ENCODE measurements at regions not wholly inside any gene's neighbourhood (a gene's known extent, or its start where the extent isn't known, plus 50 kb on each side); places are given as distances from the start of the nearest gene placed in this dataset.

DNA sequence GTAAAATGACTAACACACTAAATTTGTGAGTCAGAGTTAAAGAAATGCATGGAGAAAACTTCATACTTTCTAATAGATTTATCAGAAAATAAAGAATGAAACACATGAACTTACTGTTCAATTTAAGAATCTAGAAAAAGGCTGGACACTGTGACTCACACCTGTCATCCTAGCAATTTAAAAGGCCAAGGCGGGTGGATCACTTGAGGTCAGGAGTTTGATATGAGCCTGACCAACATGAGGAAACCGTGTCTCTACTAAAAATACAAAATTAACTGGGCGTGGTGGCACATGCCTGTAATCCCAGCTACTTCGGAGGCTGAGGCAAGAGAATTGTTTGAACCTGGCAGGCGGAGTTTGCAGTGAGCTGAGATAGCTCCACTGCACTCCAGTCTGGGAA, 1106.2 kb upstream of the LRRN3 start:
- H3K9me3 ChIP-seq (replicated peaks; ENCODE audit: control insufficient read depth, insufficient read depth, low read length) = no peaks in the 10 kb centered on the region
- no peaks in the 10 kb centered on the region for H4K20me1 ChIP-seq (ENCODE audit: control insufficient read depth, insufficient read depth)
- TF ChIP-seq, protein P1, sequence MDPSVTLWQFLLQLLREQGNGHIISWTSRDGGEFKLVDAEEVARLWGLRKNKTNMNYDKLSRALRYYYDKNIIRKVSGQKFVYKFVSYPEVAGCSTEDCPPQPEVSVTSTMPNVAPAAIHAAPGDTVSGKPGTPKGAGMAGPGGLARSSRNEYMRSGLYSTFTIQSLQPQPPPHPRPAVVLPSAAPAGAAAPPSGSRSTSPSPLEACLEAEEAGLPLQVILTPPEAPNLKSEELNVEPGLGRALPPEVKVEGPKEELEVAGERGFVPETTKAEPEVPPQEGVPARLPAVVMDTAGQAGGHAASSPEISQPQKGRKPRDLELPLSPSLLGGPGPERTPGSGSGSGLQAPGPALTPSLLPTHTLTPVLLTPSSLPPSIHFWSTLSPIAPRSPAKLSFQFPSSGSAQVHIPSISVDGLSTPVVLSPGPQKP (IDR thresholded peaks at IDR 0.05; ENCODE audit: low read depth, low read length) = no peak
- BruUV-seq (replicated peaks) = no TSS peak
- WGBS (ENCODE audit: insufficient coverage, insufficient replicate concordance, low lambda C conversion rate, missing lambda C conversion rate) = 20% methylated on average over 5 of the region's 5 CpGs
- ChIA-PET CTCF (interaction anchor here (0.6 kb wide), 1 partner anchor 1438 kb away, joined by 3 read pairs; no protein-coding TSS in a partner anchor), POLR2A (no interaction called here), SMC1A (ENCODE audit: uncharacterized antibody, unreplicated experiment) (no interaction called here), RAD21 (ENCODE audit: unreplicated experiment) (no interaction called here)
- DNase-seq (ENCODE audit: low read depth, low spot score) (no peak), FAIRE-seq (no peak), ATAC-seq (no peak)
- H3K79me2 ChIP-seq (ENCODE audit: control insufficient read depth, insufficient read depth, low read length) = no peaks in the 10 kb centered on the region
- H3K4me1 ChIP-seq (ENCODE audit: control insufficient read depth, insufficient read depth, low read length) = no peaks in the 10 kb centered on the region
- H3K36me3 ChIP-seq (ENCODE audit: control insufficient read depth in 2 of 2, insufficient read depth in 2 of 2, low read length in 1 of 2) = no peaks in the 10 kb centered on the region
- in situ Hi-C loops (cut with MboI) (no loop called here), intact Hi-C loops (cut with micrococcal nuclease; ENCODE audit: unreplicated experiment) (no loop called here)
- H3K27ac ChIP-seq (ENCODE audit: control insufficient read depth, insufficient read depth) = no peak overlapping the region
- no peak overlapping the region for H3K9ac ChIP-seq (ENCODE audit: control insufficient read depth, insufficient read depth, low read length)
- H3K27me3 ChIP-seq (replicated peaks in 1 of 2; ENCODE audit: control insufficient read depth in 2 of 2, insufficient read depth in 2 of 2, low read length in 1 of 2) = no peaks in the 10 kb centered on the region
- no peak overlapping the region for H3K4me2 ChIP-seq (ENCODE audit: control insufficient read depth, insufficient read depth)
- H3K4me3 ChIP-seq = no peak overlapping the region
- H2AFZ ChIP-seq (ENCODE audit: control insufficient read depth, low read depth, low read length) = no peak overlapping the region

DNA sequence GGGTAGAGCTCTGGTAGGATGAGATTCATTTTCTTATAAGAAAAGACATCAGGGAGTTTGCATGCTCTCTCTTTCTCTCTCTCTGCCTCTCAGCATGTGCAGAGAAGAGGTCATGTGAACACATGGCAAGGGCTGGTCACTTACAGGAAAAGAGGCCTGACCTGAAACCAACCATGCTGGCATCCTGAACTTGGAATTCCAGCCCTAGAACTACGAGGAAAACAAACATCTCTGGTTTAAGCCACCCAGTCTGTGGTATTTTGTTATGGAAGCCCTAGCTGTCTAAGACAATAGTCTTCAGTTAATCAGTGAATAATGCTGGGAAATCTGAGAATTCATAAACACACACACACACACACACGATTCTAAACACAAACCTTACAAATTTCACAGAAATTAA, 1104.2 kb upstream of the LRRN3 start:
- POLR2A ChIA-PET = no interaction called here
- 0% methylated on average over 2 of the region's 2 CpGs for WGBS (ENCODE audit: insufficient coverage, insufficient replicate concordance, low lambda C conversion rate, missing lambda C conversion rate)
- intact Hi-C loops (cut with micrococcal nuclease; ENCODE audit: unreplicated experiment) (no loop called here), in situ Hi-C loops (cut with MboI) (no loop called here)
- no peaks in the 10 kb centered on the region for H3K27me3 ChIP-seq (replicated peaks in 1 of 2; ENCODE audit: control insufficient read depth in 2 of 2, insufficient read depth in 2 of 2, low read length in 1 of 2)
- RAD21 ChIA-PET (ENCODE audit: unreplicated experiment) = no interaction called here
- no peaks in the 10 kb centered on the region for H3K9me3 ChIP-seq (replicated peaks; ENCODE audit: control insufficient read depth, insufficient read depth, low read length)
- no TSS peak for BruUV-seq (replicated peaks)
- no peak overlapping the region for H3K4me3 ChIP-seq
- H4K20me1 ChIP-seq (ENCODE audit: control insufficient read depth, insufficient read depth) = no peaks in the 10 kb centered on the region
- CTCF ChIA-PET = no interaction called here
- H3K36me3 ChIP-seq (ENCODE audit: control insufficient read depth in 2 of 2, insufficient read depth in 2 of 2, low read length in 1 of 2) = no peaks in the 10 kb centered on the region
- DNase-seq (ENCODE audit: low read depth, low spot score) (no peak), FAIRE-seq (no peak), ATAC-seq (no peak)
- no peak overlapping the region for H3K4me2 ChIP-seq (ENCODE audit: control insufficient read depth, insufficient read depth)
- H3K9ac ChIP-seq (ENCODE audit: control insufficient read depth, insufficient read depth, low read length) = no peak overlapping the region
- H3K79me2 ChIP-seq (ENCODE audit: control insufficient read depth, insufficient read depth, low read length) = no peaks in the 10 kb centered on the region
- SMC1A ChIA-PET (ENCODE audit: uncharacterized antibody, unreplicated experiment) = no interaction called here
- H3K27ac ChIP-seq (ENCODE audit: control insufficient read depth, insufficient read depth) = no peak overlapping the region
- no peak overlapping the region for H2AFZ ChIP-seq (ENCODE audit: control insufficient read depth, low read depth, low read length)
- no peaks in the 10 kb centered on the region for H3K4me1 ChIP-seq (ENCODE audit: control insufficient read depth, insufficient read depth, low read length)
- TF ChIP-seq HCFC1 (IDR thresholded peaks at IDR 0.05; ENCODE audit: low read length) (no peak), SREBF2 (IDR thresholded peaks at IDR 0.05; ENCODE audit: low read length) (no peak), SMAD1 (IDR thresholded peaks at IDR 0.05; ENCODE audit: low read depth, partially characterized antibody) (no peak), IKZF2 (IDR thresholded peaks at IDR 0.05) (no peak), NFXL1 (IDR thresholded peaks at IDR 0.05; ENCODE audit: borderline replicate concordance) (no peak), STAT1 (conservative IDR thresholded peaks at IDR 0.05) (no peak), NR2F1 (conservative IDR thresholded peaks at IDR 0.05) (no peak)
- TF ChIP-seq, protein P2, sequence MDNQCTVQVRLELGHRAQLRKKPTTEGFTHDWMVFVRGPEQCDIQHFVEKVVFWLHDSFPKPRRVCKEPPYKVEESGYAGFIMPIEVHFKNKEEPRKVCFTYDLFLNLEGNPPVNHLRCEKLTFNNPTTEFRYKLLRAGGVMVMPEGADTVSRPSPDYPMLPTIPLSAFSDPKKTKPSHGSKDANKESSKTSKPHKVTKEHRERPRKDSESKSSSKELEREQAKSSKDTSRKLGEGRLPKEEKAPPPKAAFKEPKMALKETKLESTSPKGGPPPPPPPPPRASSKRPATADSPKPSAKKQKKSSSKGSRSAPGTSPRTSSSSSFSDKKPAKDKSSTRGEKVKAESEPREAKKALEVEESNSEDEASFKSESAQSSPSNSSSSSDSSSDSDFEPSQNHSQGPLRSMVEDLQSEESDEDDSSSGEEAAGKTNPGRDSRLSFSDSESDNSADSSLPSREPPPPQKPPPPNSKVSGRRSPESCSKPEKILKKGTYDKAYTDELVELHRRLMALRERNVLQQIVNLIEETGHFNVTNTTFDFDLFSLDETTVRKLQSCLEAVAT (IDR thresholded peaks at IDR 0.05) = no peak
- TF ChIP-seq, protein P3, sequence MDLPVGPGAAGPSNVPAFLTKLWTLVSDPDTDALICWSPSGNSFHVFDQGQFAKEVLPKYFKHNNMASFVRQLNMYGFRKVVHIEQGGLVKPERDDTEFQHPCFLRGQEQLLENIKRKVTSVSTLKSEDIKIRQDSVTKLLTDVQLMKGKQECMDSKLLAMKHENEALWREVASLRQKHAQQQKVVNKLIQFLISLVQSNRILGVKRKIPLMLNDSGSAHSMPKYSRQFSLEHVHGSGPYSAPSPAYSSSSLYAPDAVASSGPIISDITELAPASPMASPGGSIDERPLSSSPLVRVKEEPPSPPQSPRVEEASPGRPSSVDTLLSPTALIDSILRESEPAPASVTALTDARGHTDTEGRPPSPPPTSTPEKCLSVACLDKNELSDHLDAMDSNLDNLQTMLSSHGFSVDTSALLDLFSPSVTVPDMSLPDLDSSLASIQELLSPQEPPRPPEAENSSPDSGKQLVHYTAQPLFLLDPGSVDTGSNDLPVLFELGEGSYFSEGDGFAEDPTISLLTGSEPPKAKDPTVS (IDR thresholded peaks at IDR 0.05; ENCODE audit: low read depth, low read length) = no peak
- TF ChIP-seq, protein P4, sequence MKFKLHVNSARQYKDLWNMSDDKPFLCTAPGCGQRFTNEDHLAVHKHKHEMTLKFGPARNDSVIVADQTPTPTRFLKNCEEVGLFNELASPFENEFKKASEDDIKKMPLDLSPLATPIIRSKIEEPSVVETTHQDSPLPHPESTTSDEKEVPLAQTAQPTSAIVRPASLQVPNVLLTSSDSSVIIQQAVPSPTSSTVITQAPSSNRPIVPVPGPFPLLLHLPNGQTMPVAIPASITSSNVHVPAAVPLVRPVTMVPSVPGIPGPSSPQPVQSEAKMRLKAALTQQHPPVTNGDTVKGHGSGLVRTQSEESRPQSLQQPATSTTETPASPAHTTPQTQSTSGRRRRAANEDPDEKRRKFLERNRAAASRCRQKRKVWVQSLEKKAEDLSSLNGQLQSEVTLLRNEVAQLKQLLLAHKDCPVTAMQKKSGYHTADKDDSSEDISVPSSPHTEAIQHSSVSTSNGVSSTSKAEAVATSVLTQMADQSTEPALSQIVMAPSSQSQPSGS (IDR thresholded peaks at IDR 0.05; ENCODE audit: low read length) = no peak
- TF ChIP-seq, protein P5, sequence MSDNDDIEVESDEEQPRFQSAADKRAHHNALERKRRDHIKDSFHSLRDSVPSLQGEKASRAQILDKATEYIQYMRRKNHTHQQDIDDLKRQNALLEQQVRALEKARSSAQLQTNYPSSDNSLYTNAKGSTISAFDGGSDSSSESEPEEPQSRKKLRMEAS (IDR thresholded peaks at IDR 0.05; ENCODE audit: low read depth, low read length) = no peak
